Fibroblast of pulmonary artery (primary cell): ENCODE measurements at regions not wholly inside any gene's neighbourhood (a gene's known extent, or its start where the extent isn't known, plus 50 kb on each side); places are given as distances from the start of the nearest gene placed in this dataset.

Experiments used
- DNase-seq: peaks from one replicate; pipeline ENCODE4 v3.0.0-alpha.2; 2010; ENCODE audit warnings: low read depth
- H3K4me3 ChIP-seq: replicated peaks from 2 replicates; pipeline ENCODE4 v1.5.1; 2011; ENCODE audit warnings: low read depth, mild to moderate bottlenecking, control low read depth, low read length, moderate library complexity
- CTCF ChIP-seq: IDR thresholded peaks from 2 replicates; pipeline ENCODE4 v1.5.1; 2011; ENCODE audit warnings: mild to moderate bottlenecking, control low read depth, low read length, inconsistent platforms; ENCODE audit errors: missing control alignments

GRCh38 chr14:36398463-36399291 lies 78.2 kb upstream of the MBIP start:
- no peak for DNase-seq
- TF ChIP-seq CTCF = no peak
- H3K4me3 ChIP-seq = no peak overlapping the region

- DNase-seq = no peak
- no peak overlapping the region for H3K4me3 ChIP-seq
- TF ChIP-seq CTCF = no peak
These were observed 76.9 kb upstream of the MBIP start for GRCh38 chr14:36397357-36397756.

GRCh38 chr14:36396798-36397197 lies 76.4 kb upstream of the MBIP start:
- no peak for DNase-seq
- TF ChIP-seq CTCF = no peak
- H3K4me3 ChIP-seq = no peak overlapping the region

- DNase-seq = no peak
- no peak for TF ChIP-seq CTCF
- H3K4me3 ChIP-seq = no peak overlapping the region
These were observed 74.2 kb upstream of the MBIP start for GRCh38 chr14:36394593-36394992.

GRCh38 chr14:36390718-36391117 lies 70.3 kb upstream of the MBIP start:
- no peak for TF ChIP-seq CTCF
- no peak overlapping the region for H3K4me3 ChIP-seq
- DNase-seq = no peak

- DNase-seq = no peak
- no peak overlapping the region for H3K4me3 ChIP-seq
- TF ChIP-seq CTCF = no peak
These were observed 63.5 kb upstream of the MBIP start for GRCh38 chr14:36383767-36384431.
